Neural cell (in vitro differentiated cells): ENCODE measurements at regions not wholly inside any gene's neighbourhood (a gene's known extent, or its start where the extent isn't known, plus 50 kb on each side); places are given as distances from the start of the nearest gene placed in this dataset.

Source experiments
- EP300 ChIP-seq: fragments of 450-650 bp; conservative IDR thresholded peaks from 2 replicates; pipeline ENCODE4 v1.6.1; 2014; ENCODE audit warnings: antibody characterized with exemption, mild to moderate bottlenecking, moderate library complexity; ENCODE audit not compliant: poor library complexity, severe bottlenecking
- EZH2 ChIP-seq: fragments of 200-600, 300-800 bp; shearing (Covaris generic), sonication (generic); IDR thresholded peaks from 2 replicates; pipeline ENCODE4 v1.6.1; 2014; ENCODE audit warnings: antibody characterized with exemption, low read length, borderline replicate concordance, mild to moderate bottlenecking; ENCODE audit not compliant: insufficient read depth, poor library complexity, severe bottlenecking
- MXI1 ChIP-seq: fragments of 450-650 bp; conservative IDR thresholded peaks from 2 replicates; pipeline ENCODE4 v1.6.1; 2014; ENCODE audit warnings: antibody characterized with exemption, mild to moderate bottlenecking; ENCODE audit not compliant: poor library complexity, severe bottlenecking
- POLR2AphosphoS5 ChIP-seq: IDR thresholded peaks from 2 replicates; pipeline ENCODE4 v1.6.1; 2012
- RAD21 ChIP-seq: fragments of 450-650 bp; conservative IDR thresholded peaks from 2 replicates; pipeline ENCODE4 v1.6.1; 2014; ENCODE audit warnings: antibody characterized with exemption, mild to moderate bottlenecking, moderate library complexity
- TAF1 ChIP-seq: IDR thresholded peaks from 2 replicates; pipeline ENCODE4 v1.6.1; 2012; ENCODE audit warnings: low read depth
- TF ChIP-seq, protein P1 (sequence below): fragments of 450-650 bp; IDR thresholded peaks from 2 replicates; pipeline ENCODE4 v1.5.1; 2014; ENCODE audit warnings: antibody characterized with exemption, mild to moderate bottlenecking, moderate library complexity; ENCODE audit not compliant: poor library complexity, severe bottlenecking
- TF ChIP-seq, protein P2 (sequence below): IDR thresholded peaks from 2 replicates; pipeline ENCODE4 v1.6.1; 2012; ENCODE audit warnings: borderline replicate concordance

DNA sequence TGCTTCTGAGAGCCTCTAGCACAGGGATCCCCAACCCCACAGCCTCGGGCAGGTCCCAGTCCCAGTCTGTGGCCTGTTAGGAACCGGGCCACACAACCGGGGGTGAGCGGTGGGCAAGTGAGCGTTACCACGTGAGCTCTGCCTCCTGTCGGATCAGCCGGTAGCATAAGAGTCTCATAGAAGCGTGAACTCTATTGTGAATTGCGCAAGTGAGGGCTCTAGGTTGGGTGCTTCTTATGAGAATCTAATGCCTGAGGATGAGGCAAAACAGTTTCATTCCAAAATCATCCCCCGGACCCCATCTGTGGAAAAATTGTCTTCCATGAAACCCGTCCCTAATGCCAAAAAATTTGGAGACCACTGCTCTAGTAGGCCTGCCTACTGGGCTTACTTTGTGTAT is 87.0 kb upstream of the UBL3 start:
- TF ChIP-seq, protein P1, sequence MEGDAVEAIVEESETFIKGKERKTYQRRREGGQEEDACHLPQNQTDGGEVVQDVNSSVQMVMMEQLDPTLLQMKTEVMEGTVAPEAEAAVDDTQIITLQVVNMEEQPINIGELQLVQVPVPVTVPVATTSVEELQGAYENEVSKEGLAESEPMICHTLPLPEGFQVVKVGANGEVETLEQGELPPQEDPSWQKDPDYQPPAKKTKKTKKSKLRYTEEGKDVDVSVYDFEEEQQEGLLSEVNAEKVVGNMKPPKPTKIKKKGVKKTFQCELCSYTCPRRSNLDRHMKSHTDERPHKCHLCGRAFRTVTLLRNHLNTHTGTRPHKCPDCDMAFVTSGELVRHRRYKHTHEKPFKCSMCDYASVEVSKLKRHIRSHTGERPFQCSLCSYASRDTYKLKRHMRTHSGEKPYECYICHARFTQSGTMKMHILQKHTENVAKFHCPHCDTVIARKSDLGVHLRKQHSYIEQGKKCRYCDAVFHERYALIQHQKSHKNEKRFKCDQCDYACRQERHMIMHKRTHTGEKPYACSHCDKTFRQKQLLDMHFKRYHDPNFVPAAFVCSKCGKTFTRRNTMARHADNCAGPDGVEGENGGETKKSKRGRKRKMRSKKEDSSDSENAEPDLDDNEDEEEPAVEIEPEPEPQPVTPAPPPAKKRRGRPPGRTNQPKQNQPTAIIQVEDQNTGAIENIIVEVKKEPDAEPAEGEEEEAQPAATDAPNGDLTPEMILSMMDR = no peak
- TF ChIP-seq RAD21 = no peak
- no peak for TF ChIP-seq POLR2AphosphoS5
- no peak for TF ChIP-seq EZH2
- TF ChIP-seq TAF1 = no peak
- TF ChIP-seq EP300 = no peak
- TF ChIP-seq, protein P2, sequence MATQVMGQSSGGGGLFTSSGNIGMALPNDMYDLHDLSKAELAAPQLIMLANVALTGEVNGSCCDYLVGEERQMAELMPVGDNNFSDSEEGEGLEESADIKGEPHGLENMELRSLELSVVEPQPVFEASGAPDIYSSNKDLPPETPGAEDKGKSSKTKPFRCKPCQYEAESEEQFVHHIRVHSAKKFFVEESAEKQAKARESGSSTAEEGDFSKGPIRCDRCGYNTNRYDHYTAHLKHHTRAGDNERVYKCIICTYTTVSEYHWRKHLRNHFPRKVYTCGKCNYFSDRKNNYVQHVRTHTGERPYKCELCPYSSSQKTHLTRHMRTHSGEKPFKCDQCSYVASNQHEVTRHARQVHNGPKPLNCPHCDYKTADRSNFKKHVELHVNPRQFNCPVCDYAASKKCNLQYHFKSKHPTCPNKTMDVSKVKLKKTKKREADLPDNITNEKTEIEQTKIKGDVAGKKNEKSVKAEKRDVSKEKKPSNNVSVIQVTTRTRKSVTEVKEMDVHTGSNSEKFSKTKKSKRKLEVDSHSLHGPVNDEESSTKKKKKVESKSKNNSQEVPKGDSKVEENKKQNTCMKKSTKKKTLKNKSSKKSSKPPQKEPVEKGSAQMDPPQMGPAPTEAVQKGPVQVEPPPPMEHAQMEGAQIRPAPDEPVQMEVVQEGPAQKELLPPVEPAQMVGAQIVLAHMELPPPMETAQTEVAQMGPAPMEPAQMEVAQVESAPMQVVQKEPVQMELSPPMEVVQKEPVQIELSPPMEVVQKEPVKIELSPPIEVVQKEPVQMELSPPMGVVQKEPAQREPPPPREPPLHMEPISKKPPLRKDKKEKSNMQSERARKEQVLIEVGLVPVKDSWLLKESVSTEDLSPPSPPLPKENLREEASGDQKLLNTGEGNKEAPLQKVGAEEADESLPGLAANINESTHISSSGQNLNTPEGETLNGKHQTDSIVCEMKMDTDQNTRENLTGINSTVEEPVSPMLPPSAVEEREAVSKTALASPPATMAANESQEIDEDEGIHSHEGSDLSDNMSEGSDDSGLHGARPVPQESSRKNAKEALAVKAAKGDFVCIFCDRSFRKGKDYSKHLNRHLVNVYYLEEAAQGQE = no peak
- TF ChIP-seq MXI1 = no peak
